ENCODE measurements at regions not wholly inside any gene's neighbourhood (a gene's known extent, or its start where the extent isn't known, plus 50 kb on each side); places are given as distances from the start of the nearest gene placed in this dataset.
"Not testable (repeated sequence)": the region's sequence is repeated elsewhere in the genome, so short reads cannot be mapped to it uniquely, and the experiment has no call there.

GRCh38 chr6:121597654-121598053, 162.2 kb downstream of the GJA1 start:
- DNase-seq: no peak

- not testable (repeated sequence) for DNase-seq
Observed at GRCh38 chr6:121599331-121599730, 163.9 kb downstream of the GJA1 start.

DNA sequence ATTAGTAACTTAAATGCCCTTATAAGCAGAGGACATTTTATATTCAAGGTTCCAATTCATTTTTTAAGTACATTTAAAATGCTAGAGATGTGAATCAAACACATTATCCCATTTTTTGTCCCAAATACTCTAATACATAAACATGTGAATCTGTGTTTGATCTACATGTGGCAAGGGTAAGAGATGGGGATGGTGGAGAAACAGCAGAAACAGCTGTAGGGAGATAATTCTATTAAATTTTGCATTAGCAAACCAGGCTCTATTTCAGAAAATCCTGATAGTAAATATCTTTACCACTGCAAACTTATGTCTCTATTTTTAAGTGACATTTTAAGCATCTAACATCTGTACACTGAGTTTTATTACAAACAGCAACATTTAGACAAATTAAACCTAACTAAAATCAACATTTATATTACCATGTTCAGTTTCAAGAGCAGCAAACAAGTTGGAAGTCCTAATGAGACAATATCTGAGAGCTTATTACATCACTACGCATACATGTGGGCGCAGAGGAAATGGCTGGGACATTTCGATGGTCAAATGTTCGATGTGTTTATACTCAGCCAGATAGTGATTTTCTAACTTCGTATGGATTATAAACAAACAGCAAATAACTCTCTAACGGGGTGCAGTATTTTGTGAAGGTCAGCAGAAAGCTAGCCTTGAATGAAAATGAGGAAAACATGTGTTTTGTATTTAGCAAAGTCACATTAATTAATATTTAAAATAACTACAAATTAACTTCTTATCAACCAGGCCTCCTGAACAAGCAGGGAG, 165.1 kb downstream of the GJA1 start:
- no peak for DNase-seq

- DNase-seq: no peak
Observed at GRCh38 chr6:121603486-121603885, 168.0 kb downstream of the GJA1 start.

DNA sequence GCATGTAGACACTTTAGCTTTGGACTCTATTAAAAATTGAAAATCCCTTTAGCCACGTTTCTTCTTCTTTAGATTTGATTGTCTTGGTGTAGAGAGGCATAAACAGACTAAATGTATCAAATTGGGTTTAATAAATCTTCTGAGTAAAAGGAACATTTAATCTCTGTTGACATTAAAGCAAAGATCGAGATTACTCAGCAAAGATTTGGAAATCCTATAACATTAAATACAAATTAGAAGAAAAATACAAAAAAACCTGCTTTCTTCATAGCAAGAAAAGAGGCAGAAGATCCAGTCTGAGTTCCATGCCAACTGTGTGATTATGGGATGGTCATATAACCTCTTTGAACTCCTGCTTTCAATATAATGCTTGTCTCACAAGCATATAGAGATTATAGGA, 172.3 kb downstream of the GJA1 start:
- no peak for DNase-seq

DNA sequence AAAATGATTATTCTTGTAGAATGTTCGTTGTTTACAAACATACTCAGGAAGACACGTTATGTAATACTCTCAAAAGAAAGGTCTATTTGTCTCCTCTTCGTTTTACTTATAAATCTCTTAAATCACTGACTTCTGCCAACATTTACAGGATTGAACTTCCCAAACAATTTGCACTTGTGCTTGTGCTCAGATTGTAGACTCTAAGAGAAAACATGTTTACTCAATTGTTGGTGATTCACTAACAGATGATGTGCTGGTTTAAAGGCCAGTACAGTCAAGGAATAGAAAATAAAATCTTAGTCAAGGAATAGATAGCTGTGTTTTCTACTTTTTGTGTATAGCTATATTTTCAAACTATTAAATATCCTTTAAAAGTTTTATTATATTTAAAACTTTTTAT, 172.8 kb downstream of the GJA1 start:
- DNase-seq: peak; percentile 13

DNA sequence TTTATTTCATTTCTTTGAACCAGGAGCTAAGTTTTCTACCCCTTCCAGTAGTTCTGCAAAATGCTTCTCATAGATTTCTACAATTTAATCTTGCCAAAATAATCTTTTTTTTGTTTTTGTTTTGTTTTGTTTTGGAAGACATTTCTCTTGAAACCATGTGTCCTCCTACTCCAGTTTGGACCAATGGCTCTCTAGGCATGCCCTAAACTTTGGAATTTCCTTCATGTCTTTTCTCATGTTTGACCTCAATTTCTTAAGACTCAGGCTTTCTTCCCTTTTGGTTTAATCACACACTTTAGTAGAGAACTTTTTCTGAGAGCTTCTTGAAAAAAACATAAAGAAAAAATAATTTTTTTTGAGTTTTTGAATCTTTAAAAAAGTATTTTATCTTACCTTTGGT, 173.8 kb downstream of the GJA1 start:
- peak; percentile 7 for DNase-seq

DNA sequence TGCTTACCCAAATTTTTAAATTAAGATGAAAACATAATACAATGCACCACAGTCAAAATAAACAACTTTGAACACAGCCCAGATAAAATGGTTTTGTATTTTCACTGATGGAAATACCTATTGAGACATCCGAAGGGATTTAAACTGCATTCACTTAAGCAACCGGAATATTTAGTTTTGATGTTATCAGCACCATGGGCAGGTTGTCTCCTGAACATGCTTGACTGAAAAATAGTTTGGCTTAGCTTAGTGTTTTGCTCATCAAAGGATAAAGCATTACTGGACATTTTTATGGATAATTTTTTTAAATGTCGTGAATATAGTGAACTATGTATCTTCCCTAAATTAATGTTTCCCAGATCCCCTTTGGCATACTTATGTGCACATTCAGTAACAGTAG, 177.5 kb downstream of the GJA1 start:
- no peak for DNase-seq

DNA sequence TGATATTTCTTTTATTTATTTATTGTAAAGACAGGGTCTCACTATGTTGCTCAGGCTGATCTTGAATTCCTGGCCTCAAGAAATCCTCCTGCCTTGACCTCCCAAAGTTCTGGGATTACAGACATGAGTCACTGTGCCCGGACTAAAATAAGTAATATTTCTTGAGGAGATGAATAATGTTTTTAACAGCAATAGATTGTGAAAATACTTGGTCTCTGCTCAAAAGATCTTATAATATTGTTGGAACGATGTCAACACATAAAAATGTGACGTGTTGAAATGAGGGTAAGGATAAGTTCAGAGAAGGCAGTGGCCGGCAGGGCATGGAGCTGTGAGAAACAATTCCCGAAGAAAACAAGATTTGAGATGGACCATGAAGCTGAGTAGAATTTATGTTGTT, 178.7 kb downstream of the GJA1 start:
- no peak for DNase-seq

DNA sequence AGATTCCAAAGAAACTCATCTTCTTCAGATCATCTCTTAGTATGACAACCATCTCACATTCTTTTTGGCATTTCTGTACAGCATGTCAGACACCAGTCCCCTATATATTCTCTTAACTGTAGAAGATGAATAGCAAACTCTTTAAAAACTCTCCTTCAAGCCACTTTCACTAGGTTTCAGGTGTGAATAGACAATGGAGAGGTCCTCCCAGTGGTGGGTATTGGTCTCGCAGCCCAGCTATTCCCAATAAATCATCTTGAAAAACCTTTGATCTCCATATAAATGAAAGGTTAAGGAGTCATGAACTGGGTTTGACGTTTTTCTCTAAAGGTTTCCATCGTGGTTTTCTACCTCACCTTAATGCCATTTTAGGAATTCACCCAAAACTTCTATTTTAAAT, 180.0 kb downstream of the GJA1 start:
- no peak for DNase-seq

- DNase-seq: no peak
Observed at GRCh38 chr6:121616406-121616805, 181.0 kb downstream of the GJA1 start.

DNA sequence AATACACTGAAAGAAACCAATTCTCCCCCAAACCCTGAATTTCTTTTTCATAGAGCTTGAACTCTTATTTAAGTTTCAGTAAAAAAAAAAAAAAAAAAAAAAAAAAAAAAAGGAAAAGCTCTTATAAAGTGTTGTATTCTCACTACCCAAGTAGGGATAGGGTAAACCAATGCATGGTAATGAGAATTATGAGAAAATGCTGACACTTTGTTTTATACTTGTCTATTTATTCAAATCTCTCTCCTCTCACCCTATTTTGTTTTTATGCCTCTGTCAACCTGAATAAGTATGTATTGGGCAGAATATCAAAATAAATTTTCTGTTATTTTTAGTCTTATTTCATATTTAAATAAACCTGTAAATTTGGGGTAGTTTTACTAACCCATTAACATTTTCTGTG, 181.9 kb downstream of the GJA1 start:
- no peak for DNase-seq

DNA sequence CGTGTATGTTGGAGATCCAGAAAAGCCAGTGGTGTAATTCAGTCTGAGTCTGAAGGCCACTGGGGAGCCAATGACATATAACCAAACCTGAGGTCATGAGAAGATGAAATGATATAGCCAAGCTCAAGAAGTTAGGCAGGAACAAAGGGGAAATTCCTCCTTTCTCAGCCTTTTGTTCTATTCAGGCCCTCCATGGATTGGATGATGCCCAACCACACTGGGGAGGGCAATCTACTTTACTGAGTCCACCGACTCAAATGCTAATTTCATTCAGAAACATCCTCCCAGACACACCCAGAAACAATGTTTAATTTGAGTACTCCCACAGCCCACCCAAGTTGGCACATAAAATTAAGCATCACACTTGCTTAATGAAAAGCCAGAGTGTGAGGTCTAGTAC, 183.6 kb downstream of the GJA1 start:
- DNase-seq: no peak

DNA sequence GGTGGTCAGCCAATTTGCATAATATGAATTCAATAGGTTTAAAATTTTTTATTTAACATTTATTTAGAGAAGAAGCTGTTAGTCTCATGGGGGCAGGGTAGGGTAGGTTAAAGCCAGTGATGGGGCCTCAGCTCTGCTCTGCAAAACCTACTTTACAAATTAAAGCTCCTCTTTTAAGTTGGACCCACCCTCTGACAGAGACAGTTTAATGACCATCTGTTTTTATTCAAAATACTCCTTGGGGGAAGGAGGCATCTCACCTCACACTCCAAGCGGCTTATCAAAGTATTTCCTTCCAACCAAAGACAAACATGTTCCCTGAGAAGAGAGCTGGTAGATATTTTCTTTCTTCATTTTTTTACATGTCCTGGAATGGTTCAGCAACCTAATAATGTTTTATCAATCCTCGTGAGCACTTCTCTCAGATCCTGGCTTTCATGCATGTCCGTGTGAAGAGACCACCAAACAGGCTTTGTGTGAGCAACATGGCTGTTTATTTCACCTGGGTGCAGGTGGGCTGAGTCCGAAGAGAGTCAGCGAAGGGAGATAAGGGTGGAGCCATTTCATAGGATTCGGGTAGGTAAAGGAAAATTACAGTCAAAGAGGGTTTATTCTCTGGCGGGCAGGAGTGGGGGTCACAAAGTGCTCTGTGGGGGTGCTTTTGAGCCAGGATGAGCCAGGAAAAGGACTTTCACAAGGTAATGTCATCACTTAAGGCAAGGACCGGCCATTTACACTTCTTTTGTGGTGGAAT, 184.7 kb downstream of the GJA1 start:
- DNase-seq: no peak

DNA sequence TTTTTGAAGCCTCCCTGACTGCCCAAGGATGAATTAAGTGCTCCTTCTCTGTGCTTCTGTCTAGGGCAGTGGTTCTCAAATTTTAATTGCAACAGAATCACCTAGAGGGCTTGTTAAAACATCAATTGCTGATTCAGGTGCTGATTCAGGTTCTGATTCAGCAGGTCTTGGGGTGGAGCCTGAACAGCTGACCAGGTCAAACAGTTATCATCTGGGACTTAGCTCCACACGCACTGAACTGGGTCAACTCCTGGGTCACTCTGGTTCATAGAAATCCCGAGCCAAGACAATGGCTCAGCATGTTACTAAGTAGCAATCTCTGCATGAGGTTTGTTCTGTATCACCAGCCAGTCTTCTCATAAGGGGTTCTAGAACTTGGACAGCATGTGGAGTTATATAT, 192.3 kb downstream of the GJA1 start:
- DNase-seq: no peak

GRCh38 chr6:121630716-121631115, 195.3 kb downstream of the GJA1 start:
- no peak for DNase-seq

DNA sequence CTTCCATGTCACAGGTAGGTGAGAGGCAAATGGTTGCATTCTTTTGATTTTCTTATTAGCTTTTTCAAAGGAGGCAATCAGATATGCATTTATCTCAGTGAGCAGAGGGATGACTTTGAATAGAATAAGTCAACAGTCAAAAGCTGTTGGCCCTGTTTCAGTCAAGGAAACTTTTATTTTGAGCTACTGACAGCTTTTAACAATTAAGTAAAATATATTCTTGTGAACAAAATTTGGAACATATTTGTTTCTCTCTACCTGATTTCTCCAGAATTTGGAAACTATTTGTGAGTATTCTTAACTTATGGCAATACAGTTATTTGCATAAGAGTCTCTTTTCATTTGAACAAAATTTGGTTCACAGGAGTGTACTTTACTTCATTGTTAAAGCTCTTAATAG, 196.3 kb downstream of the GJA1 start:
- DNase-seq: not testable (repeated sequence)

DNA sequence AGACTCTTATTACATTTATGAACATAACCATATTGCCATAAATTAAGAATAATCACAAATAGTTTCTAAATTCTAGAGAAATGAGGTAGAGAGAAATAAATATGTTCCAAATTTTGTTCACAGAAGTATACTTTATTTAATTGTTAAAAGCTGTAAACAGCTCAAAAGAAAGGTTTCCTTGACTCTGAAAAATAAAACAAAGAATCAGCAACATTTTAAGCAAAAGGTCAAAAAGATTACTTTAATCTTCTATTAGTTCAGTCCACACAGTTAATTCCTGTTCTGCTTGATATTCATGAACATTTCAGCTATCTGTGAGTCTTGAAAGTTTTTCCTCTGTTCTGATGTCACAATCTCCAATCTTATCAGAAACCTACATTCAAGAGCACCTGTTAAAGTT, 197.9 kb downstream of the GJA1 start:
- no peak for DNase-seq

GRCh38 chr6:121634586-121634985, 199.1 kb downstream of the GJA1 start:
- not testable (repeated sequence) for DNase-seq

GRCh38 chr6:121635355-121635754, 199.9 kb downstream of the GJA1 start:
- no peak for DNase-seq

- not testable (repeated sequence) for DNase-seq
Observed at GRCh38 chr6:121636217-121636616, 200.8 kb downstream of the GJA1 start.

DNA sequence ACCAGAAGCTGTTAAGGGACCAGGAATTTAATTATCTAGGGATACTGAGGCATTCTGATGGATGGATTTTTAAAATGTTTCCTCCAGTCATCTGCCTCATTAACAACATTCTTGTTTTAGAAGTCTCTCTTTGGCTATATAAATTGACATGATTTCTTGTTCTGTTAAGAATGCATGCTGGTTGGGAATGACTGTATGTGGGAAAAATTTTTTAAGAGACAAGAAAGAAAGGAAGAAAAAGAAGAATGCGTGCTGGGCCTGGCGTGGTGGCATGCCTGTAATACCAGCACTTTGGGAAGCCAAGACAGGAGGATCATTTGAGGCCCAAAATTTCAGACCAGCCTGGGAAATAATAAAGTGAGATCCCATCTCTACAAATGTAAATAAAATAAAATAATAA, 203.6 kb downstream of the GJA1 start:
- DNase-seq: no peak

DNA sequence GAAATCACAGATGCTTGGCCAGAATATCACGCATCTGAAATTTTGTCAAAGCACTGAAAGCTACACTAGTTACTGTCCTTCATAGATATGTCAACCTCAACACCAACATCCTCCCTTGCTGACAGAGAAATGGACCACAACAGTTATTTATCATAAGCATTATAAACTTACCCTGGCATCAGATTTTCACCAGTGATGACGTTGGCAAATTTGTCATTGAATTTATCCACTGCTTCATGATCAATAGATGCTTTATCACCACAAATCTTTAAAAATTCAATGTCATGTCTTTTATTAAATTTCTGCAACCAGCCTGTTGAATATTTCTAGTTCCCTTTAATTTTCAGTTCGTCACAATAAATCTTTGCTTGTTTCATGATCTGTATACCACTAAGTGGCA, 205.7 kb downstream of the GJA1 start:
- no peak for DNase-seq

GRCh38 chr6:121645100-121645745, 209.8 kb downstream of the GJA1 start:
- no peak for DNase-seq

Data from suppressor macrophage treated with lipopolysaccharide for 4 hours (primary cell).